ENCODE measurements at regions not wholly inside any gene's neighbourhood (a gene's known extent, or its start where the extent isn't known, plus 50 kb on each side); places are given as distances from the start of the nearest gene placed in this dataset.

- TF ChIP-seq POLR2AphosphoS5 (IDR thresholded peaks at IDR 0.05; ENCODE audit: low read depth, low read length) (no peak), POLR2A (IDR thresholded peaks at IDR 0.05; ENCODE audit: low read depth, low read length) (no peak), TAF1 (IDR thresholded peaks at IDR 0.05; ENCODE audit: borderline replicate concordance, low read depth, low read length) (no peak)
These were observed 1242.1 kb downstream of the PLA2G4A start for GRCh38 chr1:188070848-188071247.

All from GM12892 (cell line).